SK-N-SH treated with all-trans-retinoic acid at 6 μM for 48 hours (cell line): ENCODE measurements at regions not wholly inside any gene's neighbourhood (a gene's known extent, or its start where the extent isn't known, plus 50 kb on each side); places are given as distances from the start of the nearest gene placed in this dataset.

Experiments
- ATAC-seq: fragments of 200-7000 bp; cut with Tn5 transposase; 3 replicates; pipeline ENCODE4 v1.9.1; 2020; ENCODE audit warnings: mild to moderate bottlenecking, moderate library complexity
- ARNTL ChIP-seq: fragments of 450-650 bp; formaldehyde crosslinking; IDR thresholded peaks from 2 replicates; pipeline ENCODE4 v1.5.0; 2020; ENCODE audit warnings: low read depth, mild to moderate bottlenecking, moderate library complexity, borderline replicate concordance
- CSDC2 ChIP-seq: fragments of 250-450 bp; sonication (Bioruptor Pico); IDR thresholded peaks from 2 replicates; pipeline ENCODE4 v1.5.0; 2020; ENCODE audit warnings: mild to moderate bottlenecking, moderate library complexity
- ESRRG ChIP-seq: fragments of 250-450 bp; sonication (Bioruptor Pico); IDR thresholded peaks from 2 replicates; pipeline ENCODE4 v1.6.1; 2021; ENCODE audit warnings: mild to moderate bottlenecking
- ISL1 ChIP-seq: fragments of 250-450 bp; sonication (Bioruptor Pico); IDR thresholded peaks from 2 replicates; pipeline ENCODE4 v2.1.2; 2022; ENCODE audit warnings: mild to moderate bottlenecking, moderate library complexity
- OSR1 ChIP-seq: fragments of 250-450 bp; sonication (Bioruptor Pico); IDR thresholded peaks from 2 replicates; pipeline ENCODE4 v1.8.0; 2022; ENCODE audit warnings: moderate library complexity, mild to moderate bottlenecking, inconsistent platforms
- PPARA ChIP-seq: fragments of 250-450 bp; sonication (Bioruptor Pico); IDR thresholded peaks from 2 replicates; pipeline ENCODE4 v1.5.0; 2020; ENCODE audit warnings: mild to moderate bottlenecking, borderline replicate concordance
- RARB ChIP-seq: fragments of 250-450 bp; sonication (Bioruptor Pico); IDR thresholded peaks from 2 replicates; pipeline ENCODE4 v1.8.0; 2021; ENCODE audit warnings: mild to moderate bottlenecking, moderate library complexity
- SNAI2 ChIP-seq: fragments of 250-450 bp; sonication (Bioruptor Pico); IDR thresholded peaks from 2 replicates; pipeline ENCODE4 v1.5.0; 2020; ENCODE audit warnings: mild to moderate bottlenecking, moderate library complexity
- TCF4 ChIP-seq: fragments of 250-450 bp; sonication (Bioruptor Pico); IDR thresholded peaks from 2 replicates; pipeline ENCODE4 v1.8.0; 2021; ENCODE audit warnings: mild to moderate bottlenecking, moderate library complexity, borderline replicate concordance
- ZC3H10 ChIP-seq: fragments of 250-450 bp; sonication (Bioruptor Pico); IDR thresholded peaks from 2 replicates; pipeline ENCODE4 v1.5.1; 2021; ENCODE audit warnings: mild to moderate bottlenecking, moderate library complexity
- ZFP30 ChIP-seq: fragments of 450-650 bp; formaldehyde crosslinking; IDR thresholded peaks from 2 replicates; pipeline ENCODE4 v1.5.0; 2022; ENCODE audit warnings: mild to moderate bottlenecking, moderate library complexity
- ZNF565 ChIP-seq: fragments of 450-650 bp; formaldehyde crosslinking; conservative IDR thresholded peaks from 2 replicates; pipeline ENCODE4 v1.5.0; 2020; ENCODE audit warnings: low read depth, mild to moderate bottlenecking, moderate library complexity
- ZNF70 ChIP-seq: fragments of 450-650 bp; formaldehyde crosslinking; IDR thresholded peaks from 2 replicates; pipeline ENCODE4 v1.5.0; 2020; ENCODE audit warnings: mild to moderate bottlenecking, moderate library complexity
- ZNF8 ChIP-seq: fragments of 450-650 bp; formaldehyde crosslinking; IDR thresholded peaks from 2 replicates; pipeline ENCODE4 v1.5.0; 2020; ENCODE audit warnings: mild to moderate bottlenecking, moderate library complexity
- TF ChIP-seq, protein P1 (sequence below): fragments of 250-450 bp; sonication (Bioruptor Pico); IDR thresholded peaks from 2 replicates; pipeline ENCODE4 v1.5.1; 2020; ENCODE audit warnings: low read depth, mild to moderate bottlenecking, moderate library complexity
- TF ChIP-seq, protein P2 (sequence below): fragments of 250-450 bp; sonication (Bioruptor Pico); IDR thresholded peaks from 2 replicates; pipeline ENCODE4 v1.5.1; 2021; ENCODE audit warnings: mild to moderate bottlenecking, moderate library complexity
- TF ChIP-seq, protein P3 (sequence below): fragments of 250-450 bp; sonication (Bioruptor Pico); IDR thresholded peaks from 2 replicates; pipeline ENCODE4 v1.8.0; 2021; ENCODE audit warnings: low read depth, mild to moderate bottlenecking, moderate library complexity, borderline replicate concordance
- TF ChIP-seq, protein P4 (sequence below): fragments of 250-450 bp; sonication (Bioruptor Pico); IDR thresholded peaks from 2 replicates; pipeline ENCODE4 v1.8.0; 2020; ENCODE audit warnings: mild to moderate bottlenecking, moderate library complexity, borderline replicate concordance

DNA sequence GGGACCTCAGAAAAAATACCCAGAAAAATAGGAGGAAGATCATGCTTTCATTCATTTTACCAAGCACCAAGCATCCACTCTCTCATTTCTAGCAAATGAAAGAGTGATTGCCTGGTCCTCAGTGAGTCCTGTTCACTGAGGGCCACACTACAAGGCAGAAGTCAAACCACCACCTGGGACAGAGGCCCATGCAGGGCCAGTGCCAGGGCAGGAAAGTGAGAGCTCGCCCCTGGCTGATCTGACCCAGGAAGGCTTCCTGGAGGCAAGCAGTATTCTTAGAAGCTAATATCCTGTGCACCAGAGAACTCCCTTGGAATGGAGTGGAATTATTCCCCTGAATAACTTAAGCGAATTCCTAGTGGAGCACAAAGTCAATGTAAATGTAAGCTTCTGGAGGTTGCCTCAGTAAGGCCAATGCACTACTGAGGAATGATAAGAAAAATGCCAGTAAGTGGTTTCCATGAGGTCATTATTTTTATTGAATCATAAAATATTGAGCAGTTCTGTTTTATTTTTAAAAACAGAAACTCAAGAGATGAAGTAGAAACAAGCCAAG is 191.6 kb upstream of the ID2 start:
- TF ChIP-seq ESRRG (CRISPR knock-in tag) (no peak), ISL1 (CRISPR knock-in tag) (peak; percentile 31; the same call in 1 of the 2 replicates)
- TF ChIP-seq, protein P1, sequence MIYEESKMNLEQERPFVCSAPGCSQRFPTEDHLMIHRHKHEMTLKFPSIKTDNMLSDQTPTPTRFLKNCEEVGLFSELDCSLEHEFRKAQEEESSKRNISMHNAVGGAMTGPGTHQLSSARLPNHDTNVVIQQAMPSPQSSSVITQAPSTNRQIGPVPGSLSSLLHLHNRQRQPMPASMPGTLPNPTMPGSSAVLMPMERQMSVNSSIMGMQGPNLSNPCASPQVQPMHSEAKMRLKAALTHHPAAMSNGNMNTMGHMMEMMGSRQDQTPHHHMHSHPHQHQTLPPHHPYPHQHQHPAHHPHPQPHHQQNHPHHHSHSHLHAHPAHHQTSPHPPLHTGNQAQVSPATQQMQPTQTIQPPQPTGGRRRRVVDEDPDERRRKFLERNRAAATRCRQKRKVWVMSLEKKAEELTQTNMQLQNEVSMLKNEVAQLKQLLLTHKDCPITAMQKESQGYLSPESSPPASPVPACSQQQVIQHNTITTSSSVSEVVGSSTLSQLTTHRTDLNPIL (CRISPR knock-in tag), result no peak
- TF ChIP-seq, protein P2, sequence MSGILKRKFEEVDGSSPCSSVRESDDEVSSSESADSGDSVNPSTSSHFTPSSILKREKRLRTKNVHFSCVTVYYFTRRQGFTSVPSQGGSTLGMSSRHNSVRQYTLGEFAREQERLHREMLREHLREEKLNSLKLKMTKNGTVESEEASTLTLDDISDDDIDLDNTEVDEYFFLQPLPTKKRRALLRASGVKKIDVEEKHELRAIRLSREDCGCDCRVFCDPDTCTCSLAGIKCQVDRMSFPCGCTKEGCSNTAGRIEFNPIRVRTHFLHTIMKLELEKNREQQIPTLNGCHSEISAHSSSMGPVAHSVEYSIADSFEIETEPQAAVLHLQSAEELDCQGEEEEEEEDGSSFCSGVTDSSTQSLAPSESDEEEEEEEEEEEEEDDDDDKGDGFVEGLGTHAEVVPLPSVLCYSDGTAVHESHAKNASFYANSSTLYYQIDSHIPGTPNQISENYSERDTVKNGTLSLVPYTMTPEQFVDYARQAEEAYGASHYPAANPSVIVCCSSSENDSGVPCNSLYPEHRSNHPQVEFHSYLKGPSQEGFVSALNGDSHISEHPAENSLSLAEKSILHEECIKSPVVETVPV, result no peak
- ATAC-seq, result no peak

GRCh38 chr2:8491296-8492027 is 190.4 kb upstream of the ID2 start:
- no peak for ATAC-seq
- TF ChIP-seq ZNF70 (no peak), ISL1 (CRISPR knock-in tag) (no peak), ZNF8 (CRISPR knock-in tag) (no peak), CSDC2 (CRISPR knock-in tag) (no peak), ZFP30 (no peak), PPARA (CRISPR knock-in tag) (no peak), TCF4 (CRISPR knock-in tag) (no peak), ESRRG (CRISPR knock-in tag) (no peak), ZNF565 (CRISPR knock-in tag) (no peak), ARNTL (CRISPR knock-in tag) (no peak), ZC3H10 (CRISPR knock-in tag) (no peak), RARB (CRISPR knock-in tag) (no peak), SNAI2 (CRISPR knock-in tag) (no peak)
- TF ChIP-seq, protein P1 (CRISPR knock-in tag), result no peak
- TF ChIP-seq, protein P2, result no peak
- TF ChIP-seq, protein P3, sequence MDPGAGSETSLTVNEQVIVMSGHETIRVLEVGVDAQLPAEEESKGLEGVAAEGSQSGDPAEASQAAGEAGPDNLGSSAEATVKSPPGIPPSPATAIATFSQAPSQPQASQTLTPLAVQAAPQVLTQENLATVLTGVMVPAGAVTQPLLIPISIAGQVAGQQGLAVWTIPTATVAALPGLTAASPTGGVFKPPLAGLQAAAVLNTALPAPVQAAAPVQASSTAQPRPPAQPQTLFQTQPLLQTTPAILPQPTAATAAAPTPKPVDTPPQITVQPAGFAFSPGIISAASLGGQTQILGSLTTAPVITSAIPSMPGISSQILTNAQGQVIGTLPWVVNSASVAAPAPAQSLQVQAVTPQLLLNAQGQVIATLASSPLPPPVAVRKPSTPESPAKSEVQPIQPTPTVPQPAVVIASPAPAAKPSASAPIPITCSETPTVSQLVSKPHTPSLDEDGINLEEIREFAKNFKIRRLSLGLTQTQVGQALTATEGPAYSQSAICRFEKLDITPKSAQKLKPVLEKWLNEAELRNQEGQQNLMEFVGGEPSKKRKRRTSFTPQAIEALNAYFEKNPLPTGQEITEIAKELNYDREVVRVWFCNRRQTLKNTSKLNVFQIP (CRISPR knock-in tag), result no peak
- TF ChIP-seq, protein P4, sequence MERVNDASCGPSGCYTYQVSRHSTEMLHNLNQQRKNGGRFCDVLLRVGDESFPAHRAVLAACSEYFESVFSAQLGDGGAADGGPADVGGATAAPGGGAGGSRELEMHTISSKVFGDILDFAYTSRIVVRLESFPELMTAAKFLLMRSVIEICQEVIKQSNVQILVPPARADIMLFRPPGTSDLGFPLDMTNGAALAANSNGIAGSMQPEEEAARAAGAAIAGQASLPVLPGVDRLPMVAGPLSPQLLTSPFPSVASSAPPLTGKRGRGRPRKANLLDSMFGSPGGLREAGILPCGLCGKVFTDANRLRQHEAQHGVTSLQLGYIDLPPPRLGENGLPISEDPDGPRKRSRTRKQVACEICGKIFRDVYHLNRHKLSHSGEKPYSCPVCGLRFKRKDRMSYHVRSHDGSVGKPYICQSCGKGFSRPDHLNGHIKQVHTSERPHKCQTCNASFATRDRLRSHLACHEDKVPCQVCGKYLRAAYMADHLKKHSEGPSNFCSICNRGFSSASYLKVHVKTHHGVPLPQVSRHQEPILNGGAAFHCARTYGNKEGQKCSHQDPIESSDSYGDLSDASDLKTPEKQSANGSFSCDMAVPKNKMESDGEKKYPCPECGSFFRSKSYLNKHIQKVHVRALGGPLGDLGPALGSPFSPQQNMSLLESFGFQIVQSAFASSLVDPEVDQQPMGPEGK (CRISPR knock-in tag), result no peak

DNA sequence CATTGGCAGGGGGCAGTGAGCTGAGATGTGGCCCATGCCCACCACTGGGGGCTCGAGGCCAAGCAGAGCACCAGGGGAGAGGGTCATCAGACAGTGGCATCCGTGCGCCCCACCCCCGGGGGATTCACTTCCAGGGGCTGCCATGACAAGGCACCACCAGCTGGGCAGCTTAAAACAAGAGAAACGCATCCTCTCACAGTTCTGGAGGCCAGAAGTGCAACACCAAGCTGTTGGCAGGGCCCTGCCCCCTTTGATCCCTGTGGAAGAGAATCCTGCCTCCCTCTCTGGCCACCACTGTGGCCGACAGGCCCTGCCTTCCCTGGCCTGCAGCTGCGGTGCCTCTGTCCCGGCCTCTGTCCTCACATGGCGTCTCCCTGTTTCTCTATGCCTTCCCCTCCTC is 187.7 kb upstream of the ID2 start:
- ATAC-seq, result no peak
- TF ChIP-seq TCF4 (CRISPR knock-in tag) (no peak), ZFP30 (no peak), ARNTL (CRISPR knock-in tag) (no peak), OSR1 (no peak)
- TF ChIP-seq, protein P4 (CRISPR knock-in tag), result no peak
- TF ChIP-seq, all 23 proteins: peak for 0
